B cell (primary cell): ENCODE measurements at regions not wholly inside any gene's neighbourhood (a gene's known extent, or its start where the extent isn't known, plus 50 kb on each side); places are given as distances from the start of the nearest gene placed in this dataset.

Experiments
- ATAC-seq: fragments of 200-7000 bp; cut with Tn5 transposase; one replicate; pipeline ENCODE4 v1.10.0; 2021; ENCODE audit warnings: low read depth, mild to moderate bottlenecking, moderate number of reproducible peaks, moderate library complexity
- CTCF ChIA-PET: fragments of 350-600 bp; sonication (Branson Sonifier 250); formaldehyde crosslinking; loops from one replicate; lab custom pipeline; 2021; ENCODE audit warnings: antibody characterized with exemption, inconsistent platforms; lab: Charles Lee
- POLR2A ChIA-PET: fragments of 350-600 bp; sonication (Branson Sonifier 250); formaldehyde crosslinking; loops from one replicate; lab custom pipeline; 2021; ENCODE audit warnings: antibody characterized with exemption; lab: Charles Lee
- DNase-seq: peaks from one replicate; pipeline ENCODE4 v3.0.0; 2013
- H2AFZ ChIP-seq: 2 replicates; pipeline ENCODE4 v1.6.1; 2012; ENCODE audit warnings: mild to moderate bottlenecking, low read depth, low read length; ENCODE audit not compliant: insufficient read depth, poor library complexity, severe bottlenecking
- H3K27ac ChIP-seq, 2 donors: 1 replicate in 1 of 2; 2 replicates in 1 of 2; pipeline ENCODE4 v1.5.1; 2012 to 2013; ENCODE audit warnings: low read length in 2 of 2, mild to moderate bottlenecking in 2 of 2, moderate library complexity in 1 of 2
- H3K27me3 ChIP-seq, 4 experiments: fragments of 200-600 bp in 1 of 4; sonication (generic) in 1 of 4; replicated peaks in 1 of 4; 1 replicate in 2 of 4; 2 replicates in 2 of 4; pipeline versions ENCODE4 v1.6.1 to v1.7.0; 2013 to 2016; ENCODE audit warnings: low read length in 3 of 4, mild to moderate bottlenecking in 2 of 4, mixed read lengths in 1 of 4, moderate library complexity in 1 of 4; ENCODE audit not compliant: insufficient read depth in 4 of 4, control insufficient read depth in 3 of 4; ENCODE audit errors: control extremely low read depth in 1 of 4
- H3K36me3 ChIP-seq, 2 experiments: replicated peaks in 1 of 2; 1 replicate in 1 of 2; 2 replicates in 1 of 2; pipeline versions ENCODE4 v1.6.1 to v1.7.1; 2013; ENCODE audit warnings: low read length in 1 of 2; ENCODE audit not compliant: insufficient read depth in 2 of 2, control insufficient read depth in 1 of 2; ENCODE audit errors: control extremely low read depth in 1 of 2, extremely low read depth in 1 of 2
- H3K4me1 ChIP-seq, 2 donors: fragments of 200-600 bp in 1 of 2; sonication (generic) in 1 of 2; 1 replicate in 1 of 2; 2 replicates in 1 of 2; pipeline versions ENCODE4 v1.5.1 to v1.6.1; 2013 to 2017; ENCODE audit warnings: low read length in 2 of 2; ENCODE audit not compliant: control insufficient read depth in 2 of 2, insufficient read depth in 2 of 2
- H3K4me2 ChIP-seq: replicated peaks from 2 replicates; pipeline ENCODE3; 2012; ENCODE audit warnings: mild to moderate bottlenecking, low read depth, low read length; ENCODE audit not compliant: poor library complexity, severe bottlenecking
- H3K4me3 ChIP-seq, 5 experiments: fragments of 200-600 bp in 1 of 5; sonication (generic) in 1 of 5; 1 replicate in 3 of 5; 2 replicates in 2 of 5; pipeline versions ENCODE4 v1.5.1 to v1.7.0; 2011 to 2016; ENCODE audit warnings: low read length in 4 of 5, mild to moderate bottlenecking in 4 of 5, low read depth in 2 of 5, control low read depth in 1 of 5, moderate library complexity in 1 of 5; ENCODE audit not compliant: insufficient read depth in 1 of 5; ENCODE audit errors: control extremely low read depth in 1 of 5, extremely low read depth in 1 of 5
- H3K79me2 ChIP-seq: fragments of 200-600 bp; sonication (generic); one replicate; pipeline ENCODE4 v1.6.0; 2016; ENCODE audit warnings: low read length; ENCODE audit not compliant: control insufficient read depth, insufficient read depth
- H3K9ac ChIP-seq: fragments of 200-600 bp; sonication (generic); 2 replicates; pipeline ENCODE4 v1.6.1; 2017; ENCODE audit warnings: mild to moderate bottlenecking, low read length, moderate library complexity
- H3K9me3 ChIP-seq, 3 donors: one replicate each; pipeline versions ENCODE4 v1.6.1 to v1.7.1; 2013; ENCODE audit warnings: low read length in 2 of 3; ENCODE audit not compliant: control insufficient read depth in 2 of 3, insufficient read depth in 1 of 3; ENCODE audit errors: control extremely low read depth in 1 of 3
- H4K20me1 ChIP-seq: 2 replicates; pipeline ENCODE4 v1.6.0; 2012; ENCODE audit warnings: mild to moderate bottlenecking, low read length; ENCODE audit not compliant: insufficient read depth, control insufficient read depth, poor library complexity, severe bottlenecking
- H3K27ac Mint-ChIP-seq: one replicate; pipeline ENCODE4 v1.8.0; 2021; ENCODE audit warnings: mixed read lengths
- H3K27me3 Mint-ChIP-seq: one replicate; pipeline ENCODE4 v1.8.0; 2021; ENCODE audit warnings: mixed read lengths
- H3K4me1 Mint-ChIP-seq: one replicate; pipeline ENCODE4 v1.8.0; 2021; ENCODE audit warnings: mixed read lengths
- H3K4me3 Mint-ChIP-seq: one replicate; pipeline ENCODE4 v1.8.0; 2021; ENCODE audit warnings: mixed read lengths
- H3K9me3 Mint-ChIP-seq: one replicate; pipeline ENCODE4 v1.8.0; 2022; ENCODE audit warnings: mixed read lengths; ENCODE audit not compliant: insufficient read depth
- CTCF ChIP-seq: fragments of 200-600 bp; IDR thresholded peaks from one replicate; pipeline ENCODE4 v1.8.0; 2022; ENCODE audit warnings: antibody characterized with exemption, mild to moderate bottlenecking
- EZH2 ChIP-seq: IDR thresholded peaks from 2 replicates; pipeline ENCODE4 v1.6.1; 2012; ENCODE audit warnings: borderline replicate concordance, low read depth, mild to moderate bottlenecking, moderate library complexity, low read length; ENCODE audit not compliant: insufficient read depth, poor library complexity, severe bottlenecking
- WGBS: methylation state at CpG from one replicate; pipeline ENCODE4 v1.1.5; 2013; ENCODE audit warnings: missing lambda C conversion rate; ENCODE audit not compliant: insufficient coverage; 5-methylcytosine and 5-hydroxymethylcytosine counted together
- intact Hi-C: fragments of 100-400 bp; cut with micrococcal nuclease; formaldehyde crosslinking; loops from one replicate; pipeline ENCODE4 v1.10.0; 2022

GRCh38 chr2:211133766-211134165 lies 577.4 kb downstream of the CPS1 start:
- H3K4me2 ChIP-seq, result no peak overlapping the region
- no peaks in the 10 kb centered on the region for H3K4me1 ChIP-seq
- Mint-ChIP-seq H3K27me3 (no peaks in the 10 kb centered on the region), H3K4me1 (no peaks in the 10 kb centered on the region), H3K4me3 (no peak overlapping the region), H3K27ac (no peak overlapping the region), H3K9me3 (peaks cover 3% of the 10 kb centered on the region)
- no peak overlapping the region for H3K27ac ChIP-seq
- no peak overlapping the region for H2AFZ ChIP-seq
- no peaks in the 10 kb centered on the region for H3K9me3 ChIP-seq
- no peaks in the 10 kb centered on the region for H3K79me2 ChIP-seq
- intact Hi-C loops, result no loop called here
- CTCF ChIA-PET, result no interaction called here
- TF ChIP-seq EZH2, result no peak
- no peaks in the 10 kb centered on the region for H3K36me3 ChIP-seq
- H3K27me3 ChIP-seq, result no peaks in the 10 kb centered on the region
- no CpG with 5 or more reads among the region's 1 CpG for WGBS
- ATAC-seq (no peak), DNase-seq (no peak)
- no peaks in the 10 kb centered on the region for H4K20me1 ChIP-seq
- H3K4me3 ChIP-seq, result no peak overlapping the region
- POLR2A ChIA-PET, result no interaction called here
- H3K9ac ChIP-seq, result no peak overlapping the region

DNA sequence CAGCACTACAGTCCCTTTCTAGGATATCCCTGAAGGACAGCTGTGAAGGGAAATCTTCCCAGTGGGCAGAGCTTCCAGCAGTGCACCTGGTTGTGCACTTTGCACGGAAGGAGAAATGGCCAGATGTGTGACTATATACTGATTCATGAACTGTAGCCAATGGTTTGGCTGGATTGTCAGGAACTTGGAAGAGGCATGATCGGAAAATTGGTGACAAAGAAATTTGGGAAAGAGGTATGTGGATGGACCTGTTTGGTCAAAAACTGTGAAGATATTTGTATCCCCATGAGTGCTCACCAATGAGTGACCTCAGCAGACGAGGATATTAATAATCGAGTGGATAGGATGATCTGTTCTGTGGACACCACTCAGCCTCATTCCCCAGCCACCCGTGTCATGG lies 582.2 kb downstream of the CPS1 start:
- TF ChIP-seq EZH2 (no peak), CTCF (no peak)
- no peak overlapping the region for H3K4me3 ChIP-seq
- H3K9me3 Mint-ChIP-seq, result peaks cover 3% of the 10 kb centered on the region
- H3K4me1 ChIP-seq, result no peaks in the 10 kb centered on the region
- intact Hi-C loops, result no loop called here
- no peak for ATAC-seq
- no peak overlapping the region for H2AFZ ChIP-seq
- H4K20me1 ChIP-seq, result no peaks in the 10 kb centered on the region
- H3K4me3 Mint-ChIP-seq, result no peak overlapping the region
- ChIA-PET POLR2A (no interaction called here), CTCF (no interaction called here)
- no peaks in the 10 kb centered on the region for H3K36me3 ChIP-seq
- H3K4me1 Mint-ChIP-seq, result no peaks in the 10 kb centered on the region
- no peaks in the 10 kb centered on the region for H3K27me3 Mint-ChIP-seq
- H3K9ac ChIP-seq, result no peak overlapping the region
- no peak overlapping the region for H3K4me2 ChIP-seq
- no peaks in the 10 kb centered on the region for H3K9me3 ChIP-seq
- no peak for DNase-seq
- 92% methylated on average over 4 of the region's 5 CpGs for WGBS
- H3K27me3 ChIP-seq, result no peaks in the 10 kb centered on the region
- H3K27ac ChIP-seq, result no peak overlapping the region
- H3K79me2 ChIP-seq, result no peaks in the 10 kb centered on the region
- H3K27ac Mint-ChIP-seq, result no peak overlapping the region
